K562 (cell line): ENCODE measurements at regions not wholly inside any gene's neighbourhood (a gene's known extent, or its start where the extent isn't known, plus 50 kb on each side); places are given as distances from the start of the nearest gene placed in this dataset.

Experiments used
- ATAC-seq: fragments of 200-7000 bp; cut with Tn5 transposase; 3 replicates; pipeline ENCODE4 v1.9.1; 2020; ENCODE audit warnings: moderate library complexity
- BruUV-seq: library from RNA; stranded (reverse); fragments of 400-500 nt; replicated peaks from 2 replicates; lab custom pipeline; 2021; lab: Mats Ljungman, UMichigan
- CTCF ChIA-PET: fragments of 300-600 bp; formaldehyde crosslinking; extraction: SDS; loops from one replicate; lab custom pipeline; 2021; ENCODE audit warnings: low intra/inter-chr PET ratio; lab: Yijun Ruan, JAX
- POLR2A ChIA-PET: fragments of 300-600, 350-650 bp; sonication (Branson Sonifier 250); formaldehyde crosslinking; extraction: SDS; loops from one replicate; lab custom pipeline; 2021; ENCODE audit warnings: antibody characterized with exemption, inconsistent platforms; lab: Yijun Ruan, JAX
- DNase-seq, 4 experiments: peaks; one replicate each; pipeline versions ENCODE4 v3.0.0 to v3.0.0-alpha.2; 2011 to 2018; ENCODE audit warnings: low spot score in 3 of 4, mixed read lengths in 3 of 4; ENCODE audit errors: extremely low read depth in 1 of 4
- FAIRE-seq: peaks from 2 replicates; lab custom pipeline; 2011; peaks lifted over from hg19 to GRCh38; lab: Jason Lieb, UNC
- H2AFZ ChIP-seq: 2 replicates; pipeline ENCODE4 v1.6.0; 2011; ENCODE audit warnings: low read depth, low read length, control low read depth, inconsistent platforms
- H3K27ac ChIP-seq: fragments of 200-600 bp; 3 replicates; pipeline ENCODE4 v1.8.0; 2011; ENCODE audit warnings: low read depth, mild to moderate bottlenecking, control low read depth, inconsistent platforms, low read length, moderate library complexity, mixed read lengths; ENCODE audit errors: extremely low read depth
- H3K27me3 ChIP-seq, 2 experiments: fragments of 300-600 bp in 1 of 2; 2 replicates in 1 of 2; 3 replicates in 1 of 2; pipeline versions ENCODE4 v1.6.0 to v1.8.0; 2011; ENCODE audit warnings: inconsistent platforms in 2 of 2, low read length in 2 of 2, mild to moderate bottlenecking in 1 of 2, mixed read lengths in 1 of 2, moderate library complexity in 1 of 2; ENCODE audit not compliant: control insufficient read depth in 2 of 2, insufficient read depth in 2 of 2
- H3K36me3 ChIP-seq: fragments of 300-600 bp; 3 replicates; pipeline ENCODE4 v1.8.0; 2011; ENCODE audit warnings: mild to moderate bottlenecking, low read length, inconsistent platforms; ENCODE audit not compliant: control insufficient read depth, insufficient read depth
- H3K4me1 ChIP-seq, 2 experiments: fragments of 200-600 bp in 1 of 2; replicated peaks in 1 of 2; 2 replicates in 1 of 2; 3 replicates in 1 of 2; pipeline versions ENCODE4 v1.5.1 to v1.8.0; 2011; ENCODE audit warnings: inconsistent platforms in 2 of 2, low read length in 2 of 2, mild to moderate bottlenecking in 1 of 2, mixed read lengths in 1 of 2, moderate library complexity in 1 of 2; ENCODE audit not compliant: control insufficient read depth in 2 of 2, insufficient read depth in 2 of 2
- H3K4me2 ChIP-seq: 2 replicates; pipeline ENCODE4 v1.6.1; 2011; ENCODE audit warnings: low read length, control low read depth, inconsistent platforms, mixed read lengths; ENCODE audit not compliant: insufficient read depth
- H3K4me3 ChIP-seq: fragments of 200-600 bp; sonication (generic), shearing (Covaris generic); 2 replicates; pipeline ENCODE4 v1.5.1; 2016; ENCODE audit warnings: control low read depth, inconsistent platforms
- H3K79me2 ChIP-seq: fragments of 200-600 bp; 3 replicates; pipeline ENCODE4 v1.8.0; 2011; ENCODE audit warnings: low read length, inconsistent platforms; ENCODE audit not compliant: control insufficient read depth, insufficient read depth
- H3K9ac ChIP-seq, 2 experiments: 2 replicates each; pipeline versions ENCODE4 v1.6.0 to v1.6.1; 2011; ENCODE audit warnings: low read depth in 2 of 2, low read length in 2 of 2, control low read depth in 1 of 2, inconsistent platforms in 1 of 2, mild to moderate bottlenecking in 1 of 2, mixed read lengths in 1 of 2; ENCODE audit not compliant: insufficient read depth in 1 of 2
- H3K9me1 ChIP-seq: one replicate; pipeline ENCODE4 v1.6.0; 2011; ENCODE audit warnings: inconsistent platforms, mild to moderate bottlenecking, low read length, moderate library complexity; ENCODE audit not compliant: control insufficient read depth, insufficient read depth
- H3K9me3 ChIP-seq: replicated peaks from 2 replicates; pipeline ENCODE4 v1.5.1; 2011; ENCODE audit warnings: low read depth, low read length, inconsistent platforms; ENCODE audit not compliant: control insufficient read depth, insufficient read depth
- H4K20me1 ChIP-seq: replicated peaks from 2 replicates; pipeline ENCODE4 v1.6.1; 2011; ENCODE audit warnings: low read length, inconsistent platforms, mixed read lengths; ENCODE audit not compliant: control insufficient read depth, insufficient read depth
- CEBPB ChIP-seq: fragments of 450-650 bp; IDR thresholded peaks from 2 replicates; pipeline ENCODE4 v1.6.1; 2016; ENCODE audit warnings: missing genetic modification characterization, missing compliant biosample characterization
- PRDM10 ChIP-seq: fragments of 450-650 bp; IDR thresholded peaks from 2 replicates; pipeline ENCODE4 v1.6.1; 2018; ENCODE audit not compliant: partially characterized antibody
- WGBS: fragments of 100-300 bp; shearing (Covaris generic); methylation state at CpG from one replicate; pipeline ENCODE4 v1.1.6; 2016; ENCODE audit warnings: low coverage, mixed read lengths; ENCODE audit not compliant: insufficient coverage; ENCODE audit errors: missing lambda C conversion rate; 5-methylcytosine and 5-hydroxymethylcytosine counted together
- in situ Hi-C: fragments of 300-500 bp; cut with MboI; formaldehyde crosslinking; loops from 4 replicates; pipeline ENCODE4 v1.15.0; 2018; ENCODE audit warnings: inconsistent platforms, mixed read lengths
- intact Hi-C: fragments of 100-400 bp; cut with micrococcal nuclease; formaldehyde crosslinking; loops from 2 replicates; pipeline ENCODE4 v1.14.2; 2022

DNA sequence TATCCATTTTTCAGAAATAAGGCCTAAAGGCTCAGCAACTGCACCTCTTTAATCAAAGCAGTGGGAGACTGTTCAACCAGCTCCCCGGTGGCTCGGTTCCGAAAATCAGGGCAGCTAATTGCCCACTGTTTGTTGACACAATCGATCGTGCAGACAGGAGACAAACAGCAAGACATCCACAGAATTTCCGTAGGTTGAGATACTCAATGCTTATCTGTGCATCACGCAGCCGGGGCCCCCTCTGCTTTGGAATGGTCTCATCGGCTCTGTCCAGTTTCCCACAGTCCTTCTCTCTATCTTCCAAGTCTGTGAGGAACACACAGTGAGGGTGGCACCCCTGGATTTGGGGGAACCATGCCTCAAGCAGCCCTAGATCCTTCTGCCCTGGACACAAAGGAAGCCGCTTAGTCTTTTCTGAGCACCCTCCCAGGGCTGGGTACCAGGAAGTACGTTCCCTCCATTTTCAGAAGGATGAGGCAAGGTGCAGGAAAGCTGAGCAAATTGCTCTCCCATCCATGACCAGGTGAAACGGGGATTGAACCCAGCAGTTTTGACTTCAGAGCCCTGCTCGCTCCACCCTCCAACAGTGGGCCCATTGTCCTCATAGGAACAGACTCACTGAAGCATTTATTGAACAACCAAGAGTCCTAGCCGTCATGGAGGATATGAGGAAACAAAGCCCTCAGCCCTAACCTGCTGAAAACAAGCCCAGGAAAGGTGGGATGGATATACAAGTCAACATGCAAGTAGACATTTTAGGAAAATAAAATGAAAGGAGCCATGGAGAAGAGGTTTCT, 70.7 kb downstream of the C16orf95 start:
- peaks cover under 1% of the 10 kb centered on the region; the same call in 1 of the 2 replicates for H4K20me1 ChIP-seq
- no peaks in the 10 kb centered on the region for H3K79me2 ChIP-seq
- no peaks in the 10 kb centered on the region for H3K4me1 ChIP-seq
- no peak overlapping the region for H3K4me3 ChIP-seq
- ATAC-seq (no peak), FAIRE-seq (no peak), DNase-seq (no peak)
- no peak overlapping the region for H3K27ac ChIP-seq
- H3K9me3 ChIP-seq, result no peaks in the 10 kb centered on the region
- H3K27me3 ChIP-seq, result peaks cover 5 to 16% of the 10 kb centered on the region in 2 experiments; a peak in 4 of 5 replicates
- no peak overlapping the region for H2AFZ ChIP-seq
- no peaks in the 10 kb centered on the region for H3K36me3 ChIP-seq
- in situ Hi-C loops, result no loop called here
- intact Hi-C loops, result no loop called here
- no peak overlapping the region for H3K9ac ChIP-seq
- POLR2A ChIA-PET, result interaction anchor here (1.6 kb wide), 1 partner anchor 12 kb away, joined by 6 read pairs; no protein-coding TSS in a partner anchor
- peak; percentile 79 for TF ChIP-seq PRDM10
- no peak for TF ChIP-seq CEBPB (tag)
- H3K4me2 ChIP-seq, result no peak overlapping the region
- no peaks in the 10 kb centered on the region for H3K9me1 ChIP-seq
- 29% methylated on average over 14 of the region's 14 CpGs for WGBS
- no TSS peak for BruUV-seq
- CTCF ChIA-PET, result no interaction called here
